ENCODE measurements at regions not wholly inside any gene's neighbourhood (a gene's known extent, or its start where the extent isn't known, plus 50 kb on each side); places are given as distances from the start of the nearest gene placed in this dataset.

- Histone ChIP-seq H3K36me3 (ENCODE audit: control insufficient read depth, low read depth, low read length) (no peaks in the 10 kb centered on the region), H3K9ac (ENCODE audit: low read length) (no peak overlapping the region), H3K4me3 (ENCODE audit: low read length) (no peak overlapping the region), H3K9me3 (ENCODE audit: control insufficient read depth, low read depth, low read length) (no peaks in the 10 kb centered on the region), H3K27ac (ENCODE audit: low read length) (no peak overlapping the region), H3K27me3 (ENCODE audit: control insufficient read depth, insufficient read depth, low read length) (no peaks in the 10 kb centered on the region), H3K4me1 (ENCODE audit: control insufficient read depth, low read depth, low read length) (no peaks in the 10 kb centered on the region)
Measured at GRCh38 chr7:35581605-35582210, 113.2 kb downstream of the HERPUD2 start.

GRCh38 chr7:35576031-35576573, 118.8 kb downstream of the HERPUD2 start:
- Histone ChIP-seq H3K36me3 (ENCODE audit: control insufficient read depth, low read depth, low read length) (no peaks in the 10 kb centered on the region), H3K27ac (ENCODE audit: low read length) (no peak overlapping the region), H3K9ac (ENCODE audit: low read length) (no peak overlapping the region), H3K9me3 (ENCODE audit: control insufficient read depth, low read depth, low read length) (no peaks in the 10 kb centered on the region), H3K27me3 (ENCODE audit: control insufficient read depth, insufficient read depth, low read length) (no peaks in the 10 kb centered on the region), H3K4me3 (ENCODE audit: low read length) (no peak overlapping the region), H3K4me1 (ENCODE audit: control insufficient read depth, low read depth, low read length) (no peaks in the 10 kb centered on the region)

GRCh38 chr7:35571611-35572240, 123.2 kb downstream of the HERPUD2 start:
- Histone ChIP-seq H3K27ac (ENCODE audit: low read length) (no peak overlapping the region), H3K9me3 (ENCODE audit: control insufficient read depth, low read depth, low read length) (no peaks in the 10 kb centered on the region), H3K27me3 (ENCODE audit: control insufficient read depth, insufficient read depth, low read length) (no peaks in the 10 kb centered on the region), H3K9ac (ENCODE audit: low read length) (no peak overlapping the region), H3K4me3 (ENCODE audit: low read length) (no peak overlapping the region), H3K36me3 (ENCODE audit: control insufficient read depth, low read depth, low read length) (no peaks in the 10 kb centered on the region), H3K4me1 (ENCODE audit: control insufficient read depth, low read depth, low read length) (no peaks in the 10 kb centered on the region)

GRCh38 chr7:35570937-35571336, 124.0 kb downstream of the HERPUD2 start:
- Histone ChIP-seq H3K4me1 (ENCODE audit: control insufficient read depth, low read depth, low read length) (no peaks in the 10 kb centered on the region), H3K9ac (ENCODE audit: low read length) (no peak overlapping the region), H3K9me3 (ENCODE audit: control insufficient read depth, low read depth, low read length) (no peaks in the 10 kb centered on the region), H3K27ac (ENCODE audit: low read length) (no peak overlapping the region), H3K27me3 (ENCODE audit: control insufficient read depth, insufficient read depth, low read length) (no peaks in the 10 kb centered on the region), H3K4me3 (ENCODE audit: low read length) (no peak overlapping the region), H3K36me3 (ENCODE audit: control insufficient read depth, low read depth, low read length) (no peaks in the 10 kb centered on the region)

GRCh38 chr7:35565927-35566326, 129.0 kb downstream of the HERPUD2 start:
- H3K4me1 ChIP-seq (ENCODE audit: control insufficient read depth, low read depth, low read length) = no peaks in the 10 kb centered on the region
- no peaks in the 10 kb centered on the region for H3K27me3 ChIP-seq (ENCODE audit: control insufficient read depth, insufficient read depth, low read length)
- no peak overlapping the region for H3K27ac ChIP-seq (ENCODE audit: low read length)
- no peaks in the 10 kb centered on the region for H3K36me3 ChIP-seq (ENCODE audit: control insufficient read depth, low read depth, low read length)
- no peak overlapping the region for H3K9ac ChIP-seq (ENCODE audit: low read length)
- H3K9me3 ChIP-seq (ENCODE audit: control insufficient read depth, low read depth, low read length) = no peaks in the 10 kb centered on the region
- H3K4me3 ChIP-seq (ENCODE audit: low read length) = no peak overlapping the region

- Histone ChIP-seq H3K27me3 (ENCODE audit: control insufficient read depth, insufficient read depth, low read length) (no peaks in the 10 kb centered on the region), H3K36me3 (ENCODE audit: control insufficient read depth, low read depth, low read length) (no peaks in the 10 kb centered on the region), H3K9me3 (ENCODE audit: control insufficient read depth, low read depth, low read length) (no peaks in the 10 kb centered on the region), H3K4me1 (ENCODE audit: control insufficient read depth, low read depth, low read length) (no peaks in the 10 kb centered on the region), H3K4me3 (ENCODE audit: low read length) (no peak overlapping the region), H3K27ac (ENCODE audit: low read length) (no peak overlapping the region), H3K9ac (ENCODE audit: low read length) (no peak overlapping the region)
Measured at GRCh38 chr7:35558841-35559240, 136.1 kb downstream of the HERPUD2 start.

- Histone ChIP-seq H3K27ac (ENCODE audit: low read length) (no peak overlapping the region), H3K27me3 (ENCODE audit: control insufficient read depth, insufficient read depth, low read length) (no peaks in the 10 kb centered on the region), H3K36me3 (ENCODE audit: control insufficient read depth, low read depth, low read length) (no peaks in the 10 kb centered on the region), H3K4me3 (ENCODE audit: low read length) (no peak overlapping the region), H3K9me3 (ENCODE audit: control insufficient read depth, low read depth, low read length) (no peaks in the 10 kb centered on the region), H3K4me1 (ENCODE audit: control insufficient read depth, low read depth, low read length) (no peaks in the 10 kb centered on the region), H3K9ac (ENCODE audit: low read length) (no peak overlapping the region)
Measured at GRCh38 chr7:35556515-35557471, 138.1 kb downstream of the HERPUD2 start.

- no peaks in the 10 kb centered on the region for H3K4me1 ChIP-seq (ENCODE audit: control insufficient read depth, low read depth, low read length)
- no peak overlapping the region for H3K9ac ChIP-seq (ENCODE audit: low read length)
- H3K9me3 ChIP-seq (ENCODE audit: control insufficient read depth, low read depth, low read length) = no peaks in the 10 kb centered on the region
- H3K4me3 ChIP-seq (ENCODE audit: low read length) = no peak overlapping the region
- no peak overlapping the region for H3K27ac ChIP-seq (ENCODE audit: low read length)
- no peaks in the 10 kb centered on the region for H3K27me3 ChIP-seq (ENCODE audit: control insufficient read depth, insufficient read depth, low read length)
- no peaks in the 10 kb centered on the region for H3K36me3 ChIP-seq (ENCODE audit: control insufficient read depth, low read depth, low read length)
Measured at GRCh38 chr7:35555934-35556333, 139.0 kb downstream of the HERPUD2 start.

GRCh38 chr7:35555386-35555785, 139.5 kb downstream of the HERPUD2 start:
- H3K4me1 ChIP-seq (ENCODE audit: control insufficient read depth, low read depth, low read length) = no peaks in the 10 kb centered on the region
- H3K27me3 ChIP-seq (ENCODE audit: control insufficient read depth, insufficient read depth, low read length) = no peaks in the 10 kb centered on the region
- H3K27ac ChIP-seq (ENCODE audit: low read length) = no peak overlapping the region
- H3K36me3 ChIP-seq (ENCODE audit: control insufficient read depth, low read depth, low read length) = no peaks in the 10 kb centered on the region
- no peak overlapping the region for H3K4me3 ChIP-seq (ENCODE audit: low read length)
- no peak overlapping the region for H3K9ac ChIP-seq (ENCODE audit: low read length)
- no peaks in the 10 kb centered on the region for H3K9me3 ChIP-seq (ENCODE audit: control insufficient read depth, low read depth, low read length)

GRCh38 chr7:35553519-35553918, 141.4 kb downstream of the HERPUD2 start:
- H3K9ac ChIP-seq (ENCODE audit: low read length) = no peak overlapping the region
- no peaks in the 10 kb centered on the region for H3K36me3 ChIP-seq (ENCODE audit: control insufficient read depth, low read depth, low read length)
- H3K27me3 ChIP-seq (ENCODE audit: control insufficient read depth, insufficient read depth, low read length) = no peaks in the 10 kb centered on the region
- H3K4me1 ChIP-seq (ENCODE audit: control insufficient read depth, low read depth, low read length) = no peaks in the 10 kb centered on the region
- H3K4me3 ChIP-seq (ENCODE audit: low read length) = no peak overlapping the region
- H3K27ac ChIP-seq (ENCODE audit: low read length) = no peak overlapping the region
- H3K9me3 ChIP-seq (ENCODE audit: control insufficient read depth, low read depth, low read length) = no peaks in the 10 kb centered on the region

GRCh38 chr7:35552691-35553090, 142.2 kb downstream of the HERPUD2 start:
- Histone ChIP-seq H3K9me3 (ENCODE audit: control insufficient read depth, low read depth, low read length) (no peaks in the 10 kb centered on the region), H3K4me1 (ENCODE audit: control insufficient read depth, low read depth, low read length) (no peaks in the 10 kb centered on the region), H3K4me3 (ENCODE audit: low read length) (no peak overlapping the region), H3K36me3 (ENCODE audit: control insufficient read depth, low read depth, low read length) (no peaks in the 10 kb centered on the region), H3K27me3 (ENCODE audit: control insufficient read depth, insufficient read depth, low read length) (no peaks in the 10 kb centered on the region), H3K9ac (ENCODE audit: low read length) (no peak overlapping the region), H3K27ac (ENCODE audit: low read length) (no peak overlapping the region)
